Endothelial cell of umbilical vein (primary cell): ENCODE measurements at regions not wholly inside any gene's neighbourhood (a gene's known extent, or its start where the extent isn't known, plus 50 kb on each side); places are given as distances from the start of the nearest gene placed in this dataset.

ENCODE experiments used
- BruUV-seq: library from RNA; stranded (reverse); fragments of 400-500 nt; replicated peaks from 2 replicates; lab custom pipeline; 2021; lab: Mats Ljungman, UMichigan
- CTCF ChIA-PET: fragments of 300-600, 350-600 bp; sonication (Branson Sonifier 250); formaldehyde crosslinking; loops from one replicate; lab custom pipeline; 2021; ENCODE audit warnings: antibody characterized with exemption, inconsistent platforms; lab: Charles Lee
- POLR2A ChIA-PET: fragments of 300-600, 350-600 bp; sonication (Branson Sonifier 250); formaldehyde crosslinking; loops from one replicate; lab custom pipeline; 2021; ENCODE audit warnings: antibody characterized with exemption, inconsistent platforms; lab: Charles Lee
- DNase-seq: peaks from one replicate; pipeline ENCODE4 v3.0.0-alpha.2; 2011; ENCODE audit warnings: low read depth, low spot score
- FAIRE-seq: peaks from 2 replicates; lab custom pipeline; 2011; peaks lifted over from hg19 to GRCh38; lab: Jason Lieb, UNC
- H2AFZ ChIP-seq: 2 replicates; pipeline ENCODE4 v1.6.0; 2012; ENCODE audit warnings: low read depth, low read length, control low read depth, inconsistent platforms
- H3K27ac ChIP-seq: 2 replicates; pipeline ENCODE4 v1.5.1; 2011; ENCODE audit warnings: low read depth, mild to moderate bottlenecking, control low read depth, low read length, moderate library complexity; ENCODE audit not compliant: insufficient read depth
- H3K27me3 ChIP-seq, 2 experiments: 2 replicates each; pipeline versions ENCODE4 v1.6.0 to v1.6.1; 2011; ENCODE audit warnings: low read length in 2 of 2, mixed read lengths in 1 of 2; ENCODE audit not compliant: control insufficient read depth in 2 of 2, insufficient read depth in 2 of 2
- H3K36me3 ChIP-seq, 2 experiments: 2 replicates in 1 of 2; 3 replicates in 1 of 2; pipeline ENCODE4 v1.5.1; 2011; ENCODE audit warnings: low read length in 2 of 2, mild to moderate bottlenecking in 1 of 2, moderate library complexity in 1 of 2; ENCODE audit not compliant: control insufficient read depth in 2 of 2, insufficient read depth in 2 of 2; ENCODE audit errors: extremely low read depth in 1 of 2
- H3K4me1 ChIP-seq: 3 replicates; pipeline ENCODE4 v1.5.1; 2011; ENCODE audit warnings: mild to moderate bottlenecking, low read length; ENCODE audit not compliant: control insufficient read depth, insufficient read depth; ENCODE audit errors: extremely low read depth
- H3K4me2 ChIP-seq: 2 replicates; pipeline ENCODE4 v1.6.1; 2011; ENCODE audit warnings: low read length, control low read depth, mixed read lengths; ENCODE audit not compliant: insufficient read depth
- H3K4me3 ChIP-seq, 3 experiments: fragments of 200-600 bp in 1 of 3; sonication (generic), shearing (Covaris generic) in 1 of 3; replicated peaks in 1 of 3; 2 replicates each; pipeline ENCODE4 v1.5.1; 2011 to 2016; ENCODE audit warnings: control low read depth in 3 of 3, low read length in 3 of 3, mild to moderate bottlenecking in 2 of 3, inconsistent platforms in 1 of 3, low read depth in 1 of 3, moderate library complexity in 1 of 3; ENCODE audit not compliant: insufficient read depth in 1 of 3
- H3K79me2 ChIP-seq: 2 replicates; pipeline ENCODE4 v1.6.0; 2012; ENCODE audit warnings: low read length, inconsistent platforms; ENCODE audit not compliant: control insufficient read depth, insufficient read depth
- H3K9ac ChIP-seq: replicated peaks from 2 replicates; pipeline ENCODE3; 2011; ENCODE audit warnings: low read length, control low read depth; ENCODE audit not compliant: insufficient read depth; ENCODE audit errors: extremely low read depth
- H3K9me1 ChIP-seq: replicated peaks from 3 replicates; pipeline ENCODE4 v1.6.0; 2011; ENCODE audit warnings: mild to moderate bottlenecking, low read length; ENCODE audit not compliant: control insufficient read depth, insufficient read depth; ENCODE audit errors: extremely low read depth
- H3K9me3 ChIP-seq: replicated peaks from 2 replicates; pipeline ENCODE4 v1.5.1; 2012; ENCODE audit warnings: low read length, inconsistent platforms; ENCODE audit not compliant: control insufficient read depth, insufficient read depth
- H4K20me1 ChIP-seq: replicated peaks from 2 replicates; pipeline ENCODE3; 2011; ENCODE audit warnings: mild to moderate bottlenecking, low read length; ENCODE audit not compliant: control insufficient read depth, insufficient read depth; ENCODE audit errors: extremely low read depth
- EZH2 ChIP-seq: IDR thresholded peaks from 2 replicates; pipeline ENCODE4 v1.6.1; 2012; ENCODE audit warnings: borderline replicate concordance, low read depth, mild to moderate bottlenecking, moderate library complexity, low read length, inconsistent platforms; ENCODE audit not compliant: severe bottlenecking
- FOS ChIP-seq: IDR thresholded peaks from 2 replicates; pipeline ENCODE4 v1.6.1; 2011; ENCODE audit warnings: mild to moderate bottlenecking, low read length, moderate library complexity, borderline replicate concordance; ENCODE audit not compliant: insufficient read depth
- GATA2 ChIP-seq: IDR thresholded peaks from 2 replicates; pipeline ENCODE4 v1.7.0; 2011; ENCODE audit warnings: low read depth, mild to moderate bottlenecking, moderate library complexity, mixed read lengths, low read length; ENCODE audit not compliant: insufficient read length, insufficient read depth
- JUN ChIP-seq: IDR thresholded peaks from 2 replicates; pipeline ENCODE4 v1.6.1; 2011; ENCODE audit warnings: borderline replicate concordance, low read depth; ENCODE audit not compliant: insufficient read length, insufficient read depth
- MYC ChIP-seq: IDR thresholded peaks from one replicate; pipeline ENCODE4 v1.6.1; 2011; ENCODE audit warnings: mild to moderate bottlenecking, low read depth, low read length
- POLR2A ChIP-seq: IDR thresholded peaks from 2 replicates; pipeline ENCODE4 v1.6.1; 2012; ENCODE audit warnings: low read depth, mild to moderate bottlenecking, control low read depth, low read length
- POLR2AphosphoS5 ChIP-seq: IDR thresholded peaks from 2 replicates; pipeline ENCODE4 v1.6.1; 2012; ENCODE audit warnings: low read depth, mild to moderate bottlenecking, control low read depth, low read length, moderate library complexity; ENCODE audit not compliant: insufficient read depth
- dilution Hi-C: fragments of 300-500 bp; cut with MboI; formaldehyde crosslinking; loops from one replicate; pipeline ENCODE4 v1.15.0; 2019; ENCODE audit warnings: low sequenced_read_pairs; ENCODE audit not compliant: extremely low pct_ligation_motif_present
- intact Hi-C: fragments of 100-400 bp; cut with micrococcal nuclease; formaldehyde crosslinking; loops from one replicate; pipeline ENCODE4 v1.10.0; 2022
- TF ChIP-seq, protein P1 (sequence below): IDR thresholded peaks from 2 replicates; pipeline ENCODE4 v1.6.1; 2011; ENCODE audit not compliant: insufficient read depth, insufficient read length
- TF ChIP-seq, protein P2 (sequence below), 2 donors: IDR thresholded peaks; 1 replicate in 1 of 2; 2 replicates in 1 of 2; pipeline ENCODE4 v1.5.1; 2011; ENCODE audit warnings: low read length in 2 of 2, mild to moderate bottlenecking in 2 of 2, moderate library complexity in 2 of 2, control low read depth in 1 of 2, inconsistent platforms in 1 of 2, low read depth in 1 of 2; ENCODE audit not compliant: insufficient read depth in 1 of 2; ENCODE audit errors: extremely low read depth in 1 of 2

DNA sequence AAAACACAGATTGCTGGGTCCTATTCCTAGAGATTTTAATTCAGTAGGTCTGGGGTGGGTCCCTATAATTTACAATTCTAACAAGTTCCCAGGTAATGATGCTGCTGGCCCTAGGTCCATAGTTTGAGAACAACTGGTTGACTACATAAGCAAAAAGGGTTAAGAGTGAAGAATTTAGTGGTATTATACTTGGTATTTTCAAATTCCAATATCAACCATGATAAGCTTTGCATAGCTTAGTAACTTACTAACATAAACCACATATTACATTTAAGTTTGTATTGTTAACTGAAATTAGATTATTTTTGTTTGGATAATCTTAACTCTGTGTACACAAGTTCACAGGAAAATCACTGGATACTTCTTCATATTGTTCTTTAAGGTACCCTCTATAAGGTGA, 862.9 kb upstream of the ACVR2A start:
- DNase-seq (no peak), FAIRE-seq (no peak)
- no TSS peak for BruUV-seq
- H3K27me3 ChIP-seq, result no peaks in the 10 kb centered on the region
- no peak overlapping the region for H3K9ac ChIP-seq
- H4K20me1 ChIP-seq, result no peaks in the 10 kb centered on the region
- CTCF ChIA-PET, result no interaction called here
- dilution Hi-C loops (no loop called here), intact Hi-C loops (no loop called here)
- no peaks in the 10 kb centered on the region for H3K9me3 ChIP-seq
- H2AFZ ChIP-seq, result no peak overlapping the region
- no peaks in the 10 kb centered on the region for H3K9me1 ChIP-seq
- no peak for TF ChIP-seq JUN
- no peak for TF ChIP-seq POLR2A
- no peak for TF ChIP-seq POLR2AphosphoS5
- no peak for TF ChIP-seq FOS
- TF ChIP-seq EZH2, result no peak
- TF ChIP-seq, protein P1, sequence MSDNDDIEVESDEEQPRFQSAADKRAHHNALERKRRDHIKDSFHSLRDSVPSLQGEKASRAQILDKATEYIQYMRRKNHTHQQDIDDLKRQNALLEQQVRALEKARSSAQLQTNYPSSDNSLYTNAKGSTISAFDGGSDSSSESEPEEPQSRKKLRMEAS, result no peak
- TF ChIP-seq GATA2, result no peak
- TF ChIP-seq MYC, result no peak
- TF ChIP-seq, protein P2, sequence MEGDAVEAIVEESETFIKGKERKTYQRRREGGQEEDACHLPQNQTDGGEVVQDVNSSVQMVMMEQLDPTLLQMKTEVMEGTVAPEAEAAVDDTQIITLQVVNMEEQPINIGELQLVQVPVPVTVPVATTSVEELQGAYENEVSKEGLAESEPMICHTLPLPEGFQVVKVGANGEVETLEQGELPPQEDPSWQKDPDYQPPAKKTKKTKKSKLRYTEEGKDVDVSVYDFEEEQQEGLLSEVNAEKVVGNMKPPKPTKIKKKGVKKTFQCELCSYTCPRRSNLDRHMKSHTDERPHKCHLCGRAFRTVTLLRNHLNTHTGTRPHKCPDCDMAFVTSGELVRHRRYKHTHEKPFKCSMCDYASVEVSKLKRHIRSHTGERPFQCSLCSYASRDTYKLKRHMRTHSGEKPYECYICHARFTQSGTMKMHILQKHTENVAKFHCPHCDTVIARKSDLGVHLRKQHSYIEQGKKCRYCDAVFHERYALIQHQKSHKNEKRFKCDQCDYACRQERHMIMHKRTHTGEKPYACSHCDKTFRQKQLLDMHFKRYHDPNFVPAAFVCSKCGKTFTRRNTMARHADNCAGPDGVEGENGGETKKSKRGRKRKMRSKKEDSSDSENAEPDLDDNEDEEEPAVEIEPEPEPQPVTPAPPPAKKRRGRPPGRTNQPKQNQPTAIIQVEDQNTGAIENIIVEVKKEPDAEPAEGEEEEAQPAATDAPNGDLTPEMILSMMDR (IDR thresholded peaks at IDR 0.05; ENCODE audit: extremely low read depth in 1 of 2, insufficient read depth in 1 of 2, low read depth in 1 of 2, low read length in 2 of 2), result no peak
- no peak overlapping the region for H3K4me3 ChIP-seq
- peaks cover 6% of the 10 kb centered on the region for H3K4me1 ChIP-seq
- H3K4me2 ChIP-seq, result no peak overlapping the region
- POLR2A ChIA-PET, result no interaction called here
- H3K36me3 ChIP-seq, result no peaks in the 10 kb centered on the region
- H3K27ac ChIP-seq, result no peak overlapping the region
- no peaks in the 10 kb centered on the region for H3K79me2 ChIP-seq
